ENCODE measurements at regions not wholly inside any gene's neighbourhood (a gene's known extent, or its start where the extent isn't known, plus 50 kb on each side); places are given as distances from the start of the nearest gene placed in this dataset.

DNA sequence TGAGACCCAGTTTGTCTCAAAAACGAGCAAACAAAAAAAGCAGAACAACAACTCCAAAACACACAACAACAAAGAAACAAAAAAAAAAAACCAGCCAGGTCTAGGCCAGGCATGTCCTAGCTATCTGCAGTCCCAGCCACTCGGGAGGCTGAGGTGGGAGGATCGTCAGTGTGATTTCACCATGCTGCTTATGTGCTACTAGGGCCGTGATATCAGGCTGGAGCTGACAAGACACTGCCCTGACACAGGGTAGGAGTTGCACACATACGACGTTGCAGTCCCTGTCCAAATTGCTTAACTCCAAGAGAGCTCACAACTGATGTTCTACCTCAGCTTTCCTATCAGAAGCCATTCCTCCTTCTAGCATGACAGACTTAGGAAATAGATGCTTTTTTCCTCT lies 204.9 kb downstream of the AASDH start:
- Histone ChIP-seq H3K36me3 (ENCODE audit: low read depth) (no peaks in the 10 kb centered on the region), H3K9me2 (ENCODE audit: insufficient read depth) (no peaks in the 10 kb centered on the region), H3K27me3 (ENCODE audit: insufficient read depth, low read depth) (no peaks in the 10 kb centered on the region), H3F3A (ENCODE audit: insufficient read depth, low read depth) (no peaks in the 10 kb centered on the region), H3K9me3 (ENCODE audit: insufficient read depth, low read depth) (no peaks in the 10 kb centered on the region), H3K4me2 (no peak overlapping the region), H3K4me3 (no peak overlapping the region), H2AFZ (no peak overlapping the region), H3K79me2 (ENCODE audit: low read depth) (no peaks in the 10 kb centered on the region), H3K27ac (no peak overlapping the region), H3K4me1 (replicated peaks; ENCODE audit: insufficient read depth) (no peaks in the 10 kb centered on the region), H4K20me1 (ENCODE audit: insufficient read depth) (no peaks in the 10 kb centered on the region)
- no TSS peak for BruUV-seq (replicated peaks)
- ChIA-PET CTCF (no interaction called here), POLR2A (ENCODE audit: unreplicated experiment) (no interaction called here)
- no peak for TF ChIP-seq EZH2 (IDR thresholded peaks at IDR 0.05; ENCODE audit: low read depth)
- TF ChIP-seq CTCF (conservative IDR thresholded peaks at IDR 0.05): no peak
- intact Hi-C loops (cut with micrococcal nuclease; ENCODE audit: unreplicated experiment): no loop called here
- DNase-seq: no peak

GRCh38 chr4:56181140-56181953 lies 205.9 kb downstream of the AASDH start:
- Histone ChIP-seq H3F3A (ENCODE audit: insufficient read depth, low read depth) (no peaks in the 10 kb centered on the region), H3K36me3 (ENCODE audit: low read depth) (no peaks in the 10 kb centered on the region), H3K9me3 (ENCODE audit: insufficient read depth, low read depth) (no peaks in the 10 kb centered on the region), H3K9me2 (ENCODE audit: insufficient read depth) (no peaks in the 10 kb centered on the region), H4K20me1 (ENCODE audit: insufficient read depth) (no peaks in the 10 kb centered on the region), H3K4me1 (replicated peaks; ENCODE audit: insufficient read depth) (no peaks in the 10 kb centered on the region), H3K79me2 (ENCODE audit: low read depth) (no peaks in the 10 kb centered on the region), H3K4me2 (no peak overlapping the region), H3K27ac (no peak overlapping the region), H2AFZ (no peak overlapping the region), H3K27me3 (ENCODE audit: insufficient read depth, low read depth) (no peaks in the 10 kb centered on the region), H3K4me3 (no peak overlapping the region)
- intact Hi-C loops (cut with micrococcal nuclease; ENCODE audit: unreplicated experiment): no loop called here
- CTCF ChIA-PET: no interaction called here
- no peak for TF ChIP-seq CTCF (conservative IDR thresholded peaks at IDR 0.05)
- no peak for TF ChIP-seq EZH2 (IDR thresholded peaks at IDR 0.05; ENCODE audit: low read depth)
- no TSS peak for BruUV-seq (replicated peaks)
- POLR2A ChIA-PET (ENCODE audit: unreplicated experiment): no interaction called here
- no peak for DNase-seq

- Histone ChIP-seq H3K4me2 (no peak overlapping the region), H3K4me1 (replicated peaks; ENCODE audit: insufficient read depth) (no peaks in the 10 kb centered on the region), H2AFZ (no peak overlapping the region), H3K27me3 (ENCODE audit: insufficient read depth, low read depth) (no peaks in the 10 kb centered on the region), H3K36me3 (ENCODE audit: low read depth) (no peaks in the 10 kb centered on the region), H3K27ac (no peak overlapping the region), H4K20me1 (ENCODE audit: insufficient read depth) (no peaks in the 10 kb centered on the region), H3K9me3 (ENCODE audit: insufficient read depth, low read depth) (no peaks in the 10 kb centered on the region), H3K79me2 (ENCODE audit: low read depth) (no peaks in the 10 kb centered on the region), H3F3A (ENCODE audit: insufficient read depth, low read depth) (no peaks in the 10 kb centered on the region), H3K9me2 (ENCODE audit: insufficient read depth) (no peaks in the 10 kb centered on the region), H3K4me3 (no peak overlapping the region)
- POLR2A ChIA-PET (ENCODE audit: unreplicated experiment): no interaction called here
- DNase-seq: no peak
- CTCF ChIA-PET: no interaction called here
- no peak for TF ChIP-seq CTCF (conservative IDR thresholded peaks at IDR 0.05)
- TF ChIP-seq EZH2 (IDR thresholded peaks at IDR 0.05; ENCODE audit: low read depth): no peak
- no TSS peak for BruUV-seq (replicated peaks)
- intact Hi-C loops (cut with micrococcal nuclease; ENCODE audit: unreplicated experiment): no loop called here
These were observed 218.2 kb downstream of the AASDH start for GRCh38 chr4:56169061-56169460.
